Neural cell (in vitro differentiated cells): ENCODE measurements at regions not wholly inside any gene's neighbourhood (a gene's known extent, or its start where the extent isn't known, plus 50 kb on each side); places are given as distances from the start of the nearest gene placed in this dataset.

Experiments used
- H2AFZ ChIP-seq: fragments of 200-600, 300-800 bp; sonication (generic), shearing (Covaris generic); 2 replicates; pipeline ENCODE4 v1.6.0; 2014; ENCODE audit warnings: low read depth, mild to moderate bottlenecking, antibody characterized with exemption, low read length, moderate library complexity
- H3F3A ChIP-seq: fragments of 200-600 bp; shearing (Covaris generic); 2 replicates; pipeline ENCODE4 v1.6.1; 2016; ENCODE audit warnings: mild to moderate bottlenecking, moderate library complexity, mixed read lengths, antibody characterized with exemption, low read length; ENCODE audit not compliant: insufficient read depth, poor library complexity, severe bottlenecking
- H3K27ac ChIP-seq: fragments of 200-600, 300-800 bp; sonication (generic), shearing (Covaris generic); 2 replicates; pipeline ENCODE4 v1.5.1; 2014; ENCODE audit warnings: mild to moderate bottlenecking, low read length, moderate library complexity
- H3K27me3 ChIP-seq: fragments of 300-800, 200-600 bp; sonication (generic), shearing (Covaris generic); 2 replicates; pipeline ENCODE4 v1.6.0; 2014; ENCODE audit warnings: mild to moderate bottlenecking, low read depth, low read length, moderate library complexity; ENCODE audit not compliant: insufficient read depth
- H3K36me3 ChIP-seq: fragments of 300-800, 200-600 bp; sonication (generic), shearing (Covaris generic); 2 replicates; pipeline ENCODE4 v1.5.1; 2014; ENCODE audit warnings: mild to moderate bottlenecking, antibody characterized with exemption, low read length, moderate library complexity; ENCODE audit not compliant: insufficient read depth
- H3K4me2 ChIP-seq: fragments of 300-800, 200-600 bp; sonication (generic), shearing (Covaris generic); 2 replicates; pipeline ENCODE4 v1.6.0; 2014; ENCODE audit warnings: mild to moderate bottlenecking, low read length
- H3K4me3 ChIP-seq: fragments of 300-800, 200-600 bp; sonication (generic), shearing (Covaris generic); 2 replicates; pipeline ENCODE4 v1.5.1; 2014; ENCODE audit warnings: mild to moderate bottlenecking, low read length, moderate library complexity
- H3K79me2 ChIP-seq: fragments of 200-600 bp; shearing (Covaris generic); replicated peaks from 2 replicates; pipeline ENCODE4 v1.6.0; 2014; ENCODE audit warnings: mild to moderate bottlenecking, low read length, moderate library complexity; ENCODE audit not compliant: insufficient read depth
- H3K9ac ChIP-seq: fragments of 300-800, 200-600 bp; sonication (generic), shearing (Covaris generic); 2 replicates; pipeline ENCODE4 v1.6.1; 2016; ENCODE audit warnings: mild to moderate bottlenecking, low read length, mixed read lengths
- H3K9me2 ChIP-seq: fragments of 200-600 bp; shearing (Covaris generic); 2 replicates; pipeline ENCODE4 v1.6.1; 2016; ENCODE audit warnings: mild to moderate bottlenecking, low read length, mixed read lengths; ENCODE audit not compliant: insufficient read depth
- H3K9me3 ChIP-seq: fragments of 200-600, 300-800 bp; sonication (generic), shearing (Covaris generic); 2 replicates; pipeline ENCODE4 v1.6.1; 2016; ENCODE audit warnings: mild to moderate bottlenecking, mixed run types, low read length, moderate library complexity, mixed read lengths
- H4K20me1 ChIP-seq: fragments of 200-600 bp; shearing (Covaris generic); 2 replicates; pipeline ENCODE4 v1.6.1; 2016; ENCODE audit warnings: mild to moderate bottlenecking, mixed run types; ENCODE audit not compliant: insufficient read depth
- CTCF ChIP-seq: fragments of 450-650 bp; IDR thresholded peaks from 2 replicates; pipeline ENCODE4 v1.5.1; 2014; ENCODE audit warnings: antibody characterized with exemption, mild to moderate bottlenecking, moderate library complexity; ENCODE audit not compliant: poor library complexity, severe bottlenecking
- EP300 ChIP-seq: fragments of 450-650 bp; conservative IDR thresholded peaks from 2 replicates; pipeline ENCODE4 v1.6.1; 2014; ENCODE audit warnings: antibody characterized with exemption, mild to moderate bottlenecking, moderate library complexity; ENCODE audit not compliant: poor library complexity, severe bottlenecking
- EZH2 ChIP-seq: fragments of 200-600, 300-800 bp; shearing (Covaris generic), sonication (generic); IDR thresholded peaks from 2 replicates; pipeline ENCODE4 v1.6.1; 2014; ENCODE audit warnings: antibody characterized with exemption, low read length, borderline replicate concordance, mild to moderate bottlenecking; ENCODE audit not compliant: insufficient read depth, poor library complexity, severe bottlenecking
- MXI1 ChIP-seq: fragments of 450-650 bp; conservative IDR thresholded peaks from 2 replicates; pipeline ENCODE4 v1.6.1; 2014; ENCODE audit warnings: antibody characterized with exemption, mild to moderate bottlenecking; ENCODE audit not compliant: poor library complexity, severe bottlenecking
- POLR2AphosphoS5 ChIP-seq: IDR thresholded peaks from 2 replicates; pipeline ENCODE4 v1.6.1; 2012
- RAD21 ChIP-seq: fragments of 450-650 bp; conservative IDR thresholded peaks from 2 replicates; pipeline ENCODE4 v1.6.1; 2014; ENCODE audit warnings: antibody characterized with exemption, mild to moderate bottlenecking, moderate library complexity
- REST ChIP-seq: IDR thresholded peaks from 2 replicates; pipeline ENCODE4 v1.6.1; 2012; ENCODE audit warnings: borderline replicate concordance
- SMC3 ChIP-seq: fragments of 450-650 bp; conservative IDR thresholded peaks from 2 replicates; pipeline ENCODE4 v1.6.1; 2014; ENCODE audit warnings: antibody characterized with exemption, mild to moderate bottlenecking, moderate library complexity; ENCODE audit not compliant: poor library complexity
- TAF1 ChIP-seq: IDR thresholded peaks from 2 replicates; pipeline ENCODE4 v1.6.1; 2012; ENCODE audit warnings: low read depth

GRCh38 chr19:28416245-28416644 is 796.7 kb downstream of the UQCRFS1 start:
- H3F3A ChIP-seq: no peaks in the 10 kb centered on the region
- no peaks in the 10 kb centered on the region for H3K9me2 ChIP-seq
- no peaks in the 10 kb centered on the region for H3K9me3 ChIP-seq
- H3K9ac ChIP-seq: no peak overlapping the region
- no peaks in the 10 kb centered on the region for H3K27me3 ChIP-seq
- H3K36me3 ChIP-seq: no peaks in the 10 kb centered on the region
- no peak overlapping the region for H3K27ac ChIP-seq
- H3K79me2 ChIP-seq: no peaks in the 10 kb centered on the region
- no peak for TF ChIP-seq POLR2AphosphoS5
- no peaks in the 10 kb centered on the region for H4K20me1 ChIP-seq
- no peak overlapping the region for H2AFZ ChIP-seq
- H3K4me2 ChIP-seq: no peak overlapping the region
- no peak overlapping the region for H3K4me3 ChIP-seq

GRCh38 chr19:28414748-28415147 is 798.2 kb downstream of the UQCRFS1 start:
- H3K9ac ChIP-seq: no peak overlapping the region
- H3K36me3 ChIP-seq: no peaks in the 10 kb centered on the region
- H3K27ac ChIP-seq: no peak overlapping the region
- H2AFZ ChIP-seq: no peak overlapping the region
- no peaks in the 10 kb centered on the region for H4K20me1 ChIP-seq
- H3K9me2 ChIP-seq: no peaks in the 10 kb centered on the region
- H3F3A ChIP-seq: no peaks in the 10 kb centered on the region
- no peak for TF ChIP-seq EZH2
- TF ChIP-seq EP300: no peak
- no peak for TF ChIP-seq SMC3
- H3K27me3 ChIP-seq: no peaks in the 10 kb centered on the region
- H3K4me2 ChIP-seq: no peak overlapping the region
- H3K9me3 ChIP-seq: no peaks in the 10 kb centered on the region
- no peaks in the 10 kb centered on the region for H3K79me2 ChIP-seq
- no peak overlapping the region for H3K4me3 ChIP-seq

GRCh38 chr19:28409859-28410258 is 803.1 kb downstream of the UQCRFS1 start:
- Histone ChIP-seq H3K9me3 (no peaks in the 10 kb centered on the region), H3K9ac (no peak overlapping the region), H3K27me3 (no peaks in the 10 kb centered on the region), H3K36me3 (no peaks in the 10 kb centered on the region), H3K79me2 (no peaks in the 10 kb centered on the region), H3F3A (no peaks in the 10 kb centered on the region), H4K20me1 (no peaks in the 10 kb centered on the region), H3K4me2 (no peak overlapping the region), H3K4me3 (no peak overlapping the region), H3K9me2 (no peaks in the 10 kb centered on the region), H2AFZ (no peak overlapping the region), H3K27ac (no peak overlapping the region)
- TF ChIP-seq POLR2AphosphoS5 (no peak), SMC3 (no peak), TAF1 (no peak), CTCF (no peak), MXI1 (no peak), EP300 (no peak), EZH2 (no peak), RAD21 (no peak), REST (no peak)
